GM18507 (cell line): ENCODE measurements at regions not wholly inside any gene's neighbourhood (a gene's known extent, or its start where the extent isn't known, plus 50 kb on each side); places are given as distances from the start of the nearest gene placed in this dataset.

Experiments
- DNase-seq: peaks from one replicate; pipeline ENCODE4 v3.0.0; 2011; ENCODE audit warnings: low read depth; ENCODE audit not compliant: insufficient read length; ENCODE audit errors: extremely low spot score
- FAIRE-seq: peaks from 2 replicates; lab custom pipeline; 2011; peaks lifted over from hg19 to GRCh38; lab: Jason Lieb, UNC

GRCh38 chr3:66723231-66723630 is 222.4 kb upstream of the LRIG1 start:
- DNase-seq (no peak), FAIRE-seq (no peak)

GRCh38 chr3:66729687-66730393 is 229.0 kb upstream of the LRIG1 start:
- DNase-seq (no peak), FAIRE-seq (no peak)

GRCh38 chr3:66738625-66739365 is 238.0 kb upstream of the LRIG1 start:
- no peak for FAIRE-seq
- no peak for DNase-seq

- FAIRE-seq, result no peak
- no peak for DNase-seq
These were observed 239.4 kb upstream of the LRIG1 start for GRCh38 chr3:66740260-66740659.

GRCh38 chr3:66744521-66744920 is 243.7 kb upstream of the LRIG1 start:
- DNase-seq, result no peak
- FAIRE-seq, result no peak

- FAIRE-seq, result no peak
- no peak for DNase-seq
These were observed 244.2 kb upstream of the LRIG1 start for GRCh38 chr3:66744986-66745385.

- FAIRE-seq, result no peak
- no peak for DNase-seq
These were observed 246.4 kb upstream of the LRIG1 start for GRCh38 chr3:66747261-66747660.

- no peak for DNase-seq
- no peak for FAIRE-seq
These were observed 246.9 kb upstream of the LRIG1 start for GRCh38 chr3:66747696-66748095.

GRCh38 chr3:66748175-66748876 is 247.5 kb upstream of the LRIG1 start:
- FAIRE-seq (no peak), DNase-seq (no peak)

- FAIRE-seq (no peak), DNase-seq (no peak)
These were observed 246.3 kb upstream of the KBTBD8 start for GRCh38 chr3:66751842-66752241.

- FAIRE-seq (no peak), DNase-seq (no peak)
These were observed 244.4 kb upstream of the KBTBD8 start for GRCh38 chr3:66753670-66754069.

- FAIRE-seq, result no peak
These were observed 243.5 kb upstream of the KBTBD8 start for GRCh38 chr3:66754613-66755012.

GRCh38 chr3:66755924-66756323 is 242.2 kb upstream of the KBTBD8 start:
- DNase-seq (no peak), FAIRE-seq (no peak)

More at GRCh38 chr3:66754613-66755012, 243.5 kb upstream of the KBTBD8 start:
- DNase-seq, result no peak

- FAIRE-seq (no peak), DNase-seq (no peak)
These were observed 241.6 kb upstream of the KBTBD8 start for GRCh38 chr3:66756468-66757036.

GRCh38 chr3:66761093-66761780 is 236.9 kb upstream of the KBTBD8 start:
- FAIRE-seq (no peak), DNase-seq (no peak)

GRCh38 chr3:66762916-66763693 is 235.0 kb upstream of the KBTBD8 start:
- FAIRE-seq (no peak), DNase-seq (no peak)

GRCh38 chr3:66778107-66778506 is 220.0 kb upstream of the KBTBD8 start:
- FAIRE-seq (no peak), DNase-seq (no peak)

- DNase-seq, result no peak
These were observed 219.3 kb upstream of the KBTBD8 start for GRCh38 chr3:66778777-66779176.

More at GRCh38 chr3:66778777-66779176, 219.3 kb upstream of the KBTBD8 start:
- no peak for FAIRE-seq
